ENCODE measurements at regions not wholly inside any gene's neighbourhood (a gene's known extent, or its start where the extent isn't known, plus 50 kb on each side); places are given as distances from the start of the nearest gene placed in this dataset.

DNA sequence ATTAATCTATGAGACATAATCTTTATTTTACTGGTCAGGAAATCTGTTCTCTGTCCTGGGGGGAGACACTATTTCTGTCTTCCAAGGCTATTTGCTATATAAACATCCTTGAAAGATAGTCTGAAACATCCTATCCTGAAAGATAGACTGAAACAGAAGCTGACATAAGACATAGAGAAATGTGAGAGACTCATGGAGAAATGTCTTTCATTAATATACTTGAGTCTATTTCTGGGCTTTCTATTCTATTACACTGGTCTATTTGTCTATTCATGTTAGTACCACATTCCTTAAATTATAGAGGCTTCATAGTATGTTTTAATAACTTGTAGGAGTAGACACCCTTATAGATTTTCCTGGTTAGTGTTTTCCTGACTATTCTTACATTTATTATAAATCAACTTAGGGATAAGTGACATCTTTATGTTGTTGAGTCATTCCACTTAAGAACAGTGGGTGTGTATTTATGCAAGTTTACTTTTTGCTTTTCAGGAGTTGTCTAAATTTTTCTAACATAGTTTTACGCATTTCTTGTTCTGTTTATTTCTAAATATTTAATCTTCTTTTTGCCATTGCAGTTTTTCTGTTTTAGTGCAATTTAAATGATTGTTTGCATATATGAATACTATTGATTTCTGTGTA is 244.9 kb upstream of the ZSWIM2 start:
- TF ChIP-seq, protein P1, sequence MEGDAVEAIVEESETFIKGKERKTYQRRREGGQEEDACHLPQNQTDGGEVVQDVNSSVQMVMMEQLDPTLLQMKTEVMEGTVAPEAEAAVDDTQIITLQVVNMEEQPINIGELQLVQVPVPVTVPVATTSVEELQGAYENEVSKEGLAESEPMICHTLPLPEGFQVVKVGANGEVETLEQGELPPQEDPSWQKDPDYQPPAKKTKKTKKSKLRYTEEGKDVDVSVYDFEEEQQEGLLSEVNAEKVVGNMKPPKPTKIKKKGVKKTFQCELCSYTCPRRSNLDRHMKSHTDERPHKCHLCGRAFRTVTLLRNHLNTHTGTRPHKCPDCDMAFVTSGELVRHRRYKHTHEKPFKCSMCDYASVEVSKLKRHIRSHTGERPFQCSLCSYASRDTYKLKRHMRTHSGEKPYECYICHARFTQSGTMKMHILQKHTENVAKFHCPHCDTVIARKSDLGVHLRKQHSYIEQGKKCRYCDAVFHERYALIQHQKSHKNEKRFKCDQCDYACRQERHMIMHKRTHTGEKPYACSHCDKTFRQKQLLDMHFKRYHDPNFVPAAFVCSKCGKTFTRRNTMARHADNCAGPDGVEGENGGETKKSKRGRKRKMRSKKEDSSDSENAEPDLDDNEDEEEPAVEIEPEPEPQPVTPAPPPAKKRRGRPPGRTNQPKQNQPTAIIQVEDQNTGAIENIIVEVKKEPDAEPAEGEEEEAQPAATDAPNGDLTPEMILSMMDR (IDR thresholded peaks at IDR 0.05), result no peak
- no peak for TF ChIP-seq POLR2A (IDR thresholded peaks at IDR 0.05)
